ENCODE measurements at regions not wholly inside any gene's neighbourhood (a gene's known extent, or its start where the extent isn't known, plus 50 kb on each side); places are given as distances from the start of the nearest gene placed in this dataset.

DNA sequence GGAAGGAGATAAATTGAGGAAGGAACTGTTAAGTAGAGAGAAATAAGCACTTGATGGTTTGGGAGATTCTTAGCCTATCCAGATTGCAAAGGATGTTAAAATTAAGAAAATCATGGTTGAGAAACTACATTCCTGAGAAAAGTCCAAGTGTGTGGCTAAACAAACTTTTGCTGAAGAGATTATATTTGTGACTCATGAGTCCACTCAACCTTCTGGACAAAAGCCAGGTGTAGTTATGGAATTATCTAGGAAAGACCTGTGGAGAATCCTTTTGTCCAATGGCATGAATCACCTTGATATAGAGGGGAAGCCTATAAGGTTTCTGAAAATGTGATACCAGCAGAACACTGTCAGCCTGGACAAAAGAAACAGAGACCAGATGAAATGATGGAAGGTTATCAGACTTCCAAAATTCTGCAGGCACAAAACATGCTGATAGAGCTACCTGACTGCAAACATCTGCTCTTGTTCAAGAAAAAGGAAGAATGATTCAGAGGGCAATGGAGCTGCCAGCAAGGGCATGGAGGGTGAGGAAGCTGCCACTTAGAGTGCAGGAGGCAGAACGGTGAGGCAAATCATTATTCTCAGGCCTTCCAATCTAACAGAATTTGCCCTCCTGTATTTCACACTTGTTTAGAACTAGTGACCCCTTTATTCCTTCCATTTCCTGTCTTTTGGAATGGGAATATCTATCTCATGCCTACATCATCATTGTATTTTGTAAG is 300.6 kb upstream of the PRMT6 start:
- DNase-seq (ENCODE audit: low read depth): no peak

DNA sequence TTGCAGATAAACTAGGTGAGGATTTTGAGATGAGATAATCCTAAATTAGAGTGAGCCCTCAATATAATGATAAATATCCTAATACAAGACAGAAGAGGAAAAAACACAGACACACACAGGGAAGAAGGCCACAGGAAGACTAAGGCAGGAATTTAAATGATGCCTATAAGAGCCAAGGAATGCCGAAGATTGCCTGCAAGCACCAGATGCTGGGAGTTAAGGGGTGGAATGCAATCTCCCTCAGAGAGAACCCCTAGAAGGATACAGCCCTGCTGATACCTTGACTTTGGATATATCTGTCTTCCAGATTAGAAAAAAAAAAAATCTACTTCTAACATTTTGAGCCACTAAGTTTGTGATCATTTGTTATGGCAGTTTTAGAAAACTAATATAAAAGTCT is 299.7 kb upstream of the PRMT6 start:
- no peak for DNase-seq (ENCODE audit: low read depth)

DNA sequence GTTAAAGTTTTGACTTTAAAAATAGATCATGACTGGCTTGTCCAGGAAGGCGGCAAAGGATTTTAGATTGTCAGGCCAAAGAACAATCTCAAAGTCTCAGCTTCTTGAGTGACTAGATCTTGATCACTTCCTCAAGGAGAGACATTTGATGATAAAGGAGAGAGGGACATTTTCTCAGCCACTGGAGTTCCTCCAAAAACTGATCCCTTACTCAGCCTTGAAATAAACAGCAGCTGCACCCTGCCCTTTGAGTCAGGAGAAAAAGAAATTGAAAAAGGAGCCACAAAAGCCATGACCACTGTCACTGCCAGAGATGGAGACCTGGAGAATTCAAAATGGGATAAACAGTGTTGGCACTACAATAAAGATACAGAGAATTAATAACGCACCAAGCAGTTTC is 288.4 kb upstream of the PRMT6 start:
- no peak for DNase-seq (ENCODE audit: low read depth)

- DNase-seq (ENCODE audit: low read depth): peak; percentile 0
Measured at GRCh38 chr1:106768501-106768900, 288.0 kb upstream of the PRMT6 start.

DNA sequence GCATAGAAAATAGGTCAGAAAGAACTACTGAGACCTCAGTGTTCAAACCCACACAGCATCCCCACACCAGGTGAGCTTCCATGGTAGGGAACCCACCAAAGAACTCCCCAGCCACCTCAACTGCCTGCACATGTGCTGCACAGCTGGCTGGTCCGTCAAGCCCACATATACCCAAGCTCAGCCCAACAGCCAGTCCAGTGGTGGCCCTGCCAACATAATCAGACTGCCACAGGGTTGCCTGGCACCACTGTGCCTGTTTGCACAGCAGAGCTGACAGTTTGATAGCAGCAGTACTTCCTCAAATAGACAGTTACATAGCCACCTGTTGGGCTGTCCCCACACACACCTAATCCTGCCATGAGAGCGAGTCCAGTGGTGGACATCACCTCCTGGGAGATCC is 283.3 kb upstream of the PRMT6 start:
- no peak for DNase-seq (ENCODE audit: low read depth)

- no peak for DNase-seq (ENCODE audit: low read depth)
Measured at GRCh38 chr1:106780066-106780465, 276.4 kb upstream of the PRMT6 start.

GRCh38 chr1:106780806-106781569 is 275.5 kb upstream of the PRMT6 start:
- DNase-seq (ENCODE audit: low read depth): no peak

DNA sequence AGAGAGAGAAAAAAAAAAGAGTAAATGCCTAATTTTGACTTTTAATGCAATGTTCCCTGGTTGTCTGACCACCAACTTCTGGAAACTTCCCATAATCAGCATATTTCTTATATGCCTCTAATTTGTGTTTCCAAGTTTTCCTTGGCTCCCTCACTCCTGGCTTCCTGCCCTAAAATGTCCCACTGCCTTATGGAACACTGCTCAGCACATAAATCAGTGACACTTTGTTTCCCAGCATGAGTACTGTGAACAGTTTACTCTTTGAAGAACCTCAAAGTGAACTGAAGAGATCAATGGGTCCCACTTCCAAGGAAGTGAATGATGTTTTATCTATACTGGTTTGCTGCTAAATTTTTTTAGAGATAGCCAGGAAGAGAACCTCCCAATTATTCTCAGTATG is 271.3 kb upstream of the PRMT6 start:
- DNase-seq (ENCODE audit: low read depth): no peak

GRCh38 chr1:106787520-106787919 is 269.0 kb upstream of the PRMT6 start:
- no peak for DNase-seq (ENCODE audit: low read depth)

DNA sequence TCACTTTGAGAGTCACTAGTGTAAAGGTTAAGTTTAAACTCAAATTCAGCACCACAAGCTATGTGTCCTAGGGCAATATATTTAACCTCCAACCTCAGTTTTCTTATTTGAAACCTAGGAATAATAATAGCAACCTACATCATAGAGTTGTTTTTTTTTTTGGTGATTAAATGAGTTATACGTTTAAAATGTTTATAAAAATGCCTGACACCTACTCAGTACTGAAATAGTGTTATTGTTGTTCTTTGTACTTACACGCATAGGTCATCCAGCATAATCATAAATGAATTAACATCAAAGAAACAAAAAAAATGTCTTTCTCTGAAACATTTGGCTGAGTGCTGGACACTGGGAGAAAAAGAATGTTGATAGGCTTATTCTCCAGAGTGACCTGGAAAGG is 266.8 kb upstream of the PRMT6 start:
- no peak for DNase-seq (ENCODE audit: low read depth)

- DNase-seq (ENCODE audit: low read depth): no peak
Measured at GRCh38 chr1:106791041-106791440, 265.4 kb upstream of the PRMT6 start.

DNA sequence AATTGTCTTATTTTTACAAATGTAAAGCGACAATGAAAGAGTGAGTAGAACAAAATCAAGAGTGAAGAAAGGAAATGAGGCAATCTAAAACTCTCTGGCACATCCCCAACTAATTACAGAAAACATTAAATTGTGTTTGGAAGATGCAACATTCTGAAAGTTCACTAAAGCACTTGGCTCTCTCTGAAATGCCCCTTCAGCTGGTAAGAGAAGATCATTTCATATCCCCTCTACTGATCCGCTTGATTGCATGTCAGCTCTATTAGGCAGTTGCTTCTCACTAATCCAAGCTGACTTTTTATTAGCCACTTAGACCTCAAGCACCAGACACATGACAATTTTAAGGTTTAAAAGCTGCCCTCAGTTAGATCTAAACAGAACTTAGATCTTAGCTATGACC is 262.8 kb upstream of the PRMT6 start:
- no peak for DNase-seq (ENCODE audit: low read depth)

DNA sequence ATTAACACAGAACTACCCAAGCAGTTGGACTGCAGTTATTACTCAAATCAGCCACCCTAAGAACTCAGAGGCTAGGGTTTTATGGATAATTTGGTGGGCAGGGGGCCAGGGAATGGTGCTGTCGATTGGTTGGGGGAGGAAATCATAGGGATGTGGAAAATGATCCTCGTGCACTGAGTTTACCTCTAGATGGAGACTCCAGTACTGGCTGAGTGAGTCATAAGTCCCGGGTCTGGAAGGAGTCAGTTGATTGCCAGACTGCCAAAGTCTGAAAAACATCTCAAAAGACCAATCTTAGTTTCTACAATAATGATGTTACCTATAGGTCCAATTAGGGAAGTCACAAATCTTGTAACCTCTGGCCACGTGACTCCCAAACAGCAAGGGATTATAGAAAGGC is 257.5 kb upstream of the PRMT6 start:
- no peak for DNase-seq (ENCODE audit: low read depth)

- DNase-seq (ENCODE audit: low read depth): no peak
Measured at GRCh38 chr1:106802181-106802580, 254.3 kb upstream of the PRMT6 start.

DNA sequence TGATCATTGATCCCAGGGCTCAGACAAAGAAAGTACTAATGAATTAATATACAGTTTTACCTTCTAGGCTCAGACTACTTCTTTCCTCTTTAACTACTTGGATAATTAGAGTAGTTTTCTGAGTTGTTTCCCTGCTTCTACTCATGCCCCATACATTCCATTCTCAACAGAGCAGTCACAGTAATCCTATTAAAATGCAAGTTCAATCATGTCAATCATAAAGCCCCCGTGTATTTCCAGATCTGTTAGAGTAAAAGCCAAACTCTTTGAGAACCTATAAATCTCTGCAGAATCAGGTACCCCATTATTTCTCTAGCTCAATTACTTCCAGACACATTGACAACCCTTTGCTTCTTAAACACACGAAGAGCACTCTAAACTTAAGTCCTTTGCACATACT is 242.1 kb upstream of the PRMT6 start:
- DNase-seq (ENCODE audit: low read depth): no peak

DNA sequence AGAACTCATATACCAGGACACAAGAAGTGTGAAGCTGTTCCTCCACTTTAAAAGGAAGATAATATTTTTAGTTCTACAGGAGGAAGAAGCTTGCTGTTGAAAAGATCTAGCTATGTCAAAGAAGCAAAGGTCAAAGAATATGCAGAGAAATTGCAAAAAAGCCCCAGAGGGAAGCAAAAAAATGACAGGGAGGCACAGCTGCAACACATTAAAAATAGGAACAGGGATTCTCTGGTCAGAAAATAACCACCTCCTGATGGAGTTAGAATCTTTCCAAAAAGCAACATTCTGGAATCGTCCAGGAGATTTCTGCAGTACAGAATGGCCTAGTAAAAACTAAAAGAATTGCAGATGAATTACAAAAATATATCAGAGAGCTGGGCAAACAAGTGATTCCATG is 238.9 kb upstream of the PRMT6 start:
- no peak for DNase-seq (ENCODE audit: low read depth)

GRCh38 chr1:106831511-106831910 is 225.0 kb upstream of the PRMT6 start:
- no peak for DNase-seq (ENCODE audit: low read depth)

GRCh38 chr1:106836708-106837107 is 219.8 kb upstream of the PRMT6 start:
- DNase-seq (ENCODE audit: low read depth): no peak

DNA sequence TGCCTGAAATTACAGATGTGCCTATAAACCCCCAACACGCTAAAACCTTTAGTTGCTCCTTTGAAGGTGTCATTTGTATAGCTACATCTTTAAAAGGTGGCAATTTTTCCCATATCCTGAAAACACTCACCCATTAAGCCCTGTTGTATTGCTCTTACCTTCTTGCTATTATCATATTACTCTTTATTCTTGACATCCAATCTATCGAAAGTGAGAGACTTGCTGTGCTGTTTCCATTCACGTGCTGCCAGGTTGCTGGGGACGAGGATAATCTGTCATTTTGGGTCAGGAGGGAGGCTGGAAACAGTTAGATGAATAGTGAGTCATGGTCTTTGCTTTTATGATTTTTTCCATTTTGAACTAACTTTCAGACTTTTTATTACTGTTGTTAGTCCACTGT is 213.0 kb upstream of the PRMT6 start:
- DNase-seq (ENCODE audit: low read depth): no peak

GRCh38 chr1:106846656-106847055 is 209.8 kb upstream of the PRMT6 start:
- no peak for DNase-seq (ENCODE audit: low read depth)

GRCh38 chr1:106861110-106861509 is 195.4 kb upstream of the PRMT6 start:
- no peak for DNase-seq (ENCODE audit: low read depth)

DNA sequence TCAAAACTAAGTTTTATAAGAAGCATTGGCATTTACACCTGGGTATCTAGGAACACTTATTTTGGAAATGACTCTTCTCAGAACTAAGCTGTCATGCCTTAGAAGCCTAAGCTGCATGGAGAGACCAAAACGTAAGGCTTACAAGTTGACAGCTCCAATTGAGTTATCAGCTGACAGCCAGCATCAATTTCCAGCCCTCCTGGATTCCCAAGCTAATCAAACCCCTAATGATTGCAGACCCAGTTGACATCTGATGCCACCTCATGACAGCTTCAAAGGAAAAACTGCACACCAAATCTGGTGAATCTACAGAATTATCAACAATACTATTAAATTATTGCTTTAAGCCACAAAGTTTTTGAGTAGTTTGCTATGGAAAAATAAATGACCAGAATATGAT is 187.6 kb upstream of the PRMT6 start:
- DNase-seq (ENCODE audit: low read depth): no peak

- DNase-seq (ENCODE audit: low read depth): no peak
Measured at GRCh38 chr1:106875622-106876021, 180.9 kb upstream of the PRMT6 start.

DNA sequence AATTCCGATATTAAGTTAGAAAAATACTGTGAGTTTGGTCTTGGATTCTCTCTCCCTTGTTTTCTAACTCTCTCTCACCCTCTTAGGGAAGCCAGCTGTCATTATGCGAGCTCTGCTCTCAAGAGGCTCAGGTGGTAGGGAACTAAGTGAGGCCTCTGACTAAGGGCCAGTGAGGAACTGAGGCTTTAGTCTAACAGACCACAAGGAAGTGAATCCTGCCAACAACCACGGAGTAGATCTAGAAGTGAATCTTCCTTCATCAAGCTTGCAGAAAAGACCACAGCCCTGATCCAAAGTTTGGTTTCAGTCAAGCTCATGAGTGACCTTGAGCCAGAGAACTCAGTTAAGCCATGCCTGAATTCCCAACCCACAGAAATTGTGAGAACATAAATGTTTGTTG is 180.1 kb upstream of the PRMT6 start:
- no peak for DNase-seq (ENCODE audit: low read depth)
